Nephron progenitor cell (in vitro differentiated cells): ENCODE measurements at regions not wholly inside any gene's neighbourhood (a gene's known extent, or its start where the extent isn't known, plus 50 kb on each side); places are given as distances from the start of the nearest gene placed in this dataset.

Experiments used
- DNase-seq: peaks from one replicate; pipeline ENCODE4 v3.0.0; 2021
- H3K27ac Mint-ChIP-seq: 2 replicates; pipeline ENCODE4 v1.8.0; 2021; ENCODE audit warnings: mild to moderate bottlenecking, moderate library complexity, mixed read lengths
- H3K27me3 Mint-ChIP-seq: 2 replicates; pipeline ENCODE4 v1.8.0; 2021; ENCODE audit warnings: mild to moderate bottlenecking, low read depth, mixed read lengths; ENCODE audit not compliant: poor library complexity
- H3K36me3 Mint-ChIP-seq: 2 replicates; pipeline ENCODE4 v1.8.0; 2021; ENCODE audit warnings: low read depth, mixed read lengths
- H3K4me1 Mint-ChIP-seq: 2 replicates; pipeline ENCODE4 v1.8.0; 2021; ENCODE audit warnings: mixed read lengths
- H3K4me3 Mint-ChIP-seq: 2 replicates; pipeline ENCODE4 v1.8.0; 2021; ENCODE audit warnings: mild to moderate bottlenecking, moderate library complexity, mixed read lengths
- H3K9me3 Mint-ChIP-seq: 2 replicates; pipeline ENCODE4 v1.8.0; 2021; ENCODE audit warnings: mild to moderate bottlenecking, moderate library complexity, mixed read lengths
- TF ChIP-seq, protein P1 (sequence below): fragments of 200-600 bp; sonication (generic); IDR thresholded peaks from 2 replicates; pipeline ENCODE4 v1.5.0; 2021; ENCODE audit warnings: antibody characterized with exemption

DNA sequence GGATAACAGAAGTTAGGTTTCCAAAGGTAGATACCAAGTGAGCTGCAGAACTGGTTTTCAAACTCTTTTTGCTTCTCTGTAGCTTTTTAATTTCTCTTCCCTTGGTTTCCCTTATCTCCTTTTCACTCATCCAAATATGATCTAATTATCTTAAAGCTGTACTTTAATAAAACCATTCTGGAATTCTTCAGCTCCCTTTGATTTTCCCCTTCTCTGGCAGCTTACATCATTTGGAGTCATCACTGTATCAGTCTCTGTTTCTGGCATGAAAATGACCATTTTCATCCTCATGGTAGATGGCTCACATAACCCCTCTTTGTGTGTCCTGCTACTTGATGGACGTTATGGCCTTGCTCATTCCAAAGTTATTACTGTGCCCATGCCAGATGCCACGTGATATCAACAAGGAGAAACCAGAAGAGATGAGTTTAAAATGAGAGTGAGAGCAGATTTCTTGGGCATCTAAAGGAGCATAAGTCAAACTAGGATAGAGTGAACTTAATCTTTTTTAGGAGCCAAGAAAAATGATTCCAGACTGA lies 620.2 kb downstream of the QKI start:
- TF ChIP-seq, protein P1, sequence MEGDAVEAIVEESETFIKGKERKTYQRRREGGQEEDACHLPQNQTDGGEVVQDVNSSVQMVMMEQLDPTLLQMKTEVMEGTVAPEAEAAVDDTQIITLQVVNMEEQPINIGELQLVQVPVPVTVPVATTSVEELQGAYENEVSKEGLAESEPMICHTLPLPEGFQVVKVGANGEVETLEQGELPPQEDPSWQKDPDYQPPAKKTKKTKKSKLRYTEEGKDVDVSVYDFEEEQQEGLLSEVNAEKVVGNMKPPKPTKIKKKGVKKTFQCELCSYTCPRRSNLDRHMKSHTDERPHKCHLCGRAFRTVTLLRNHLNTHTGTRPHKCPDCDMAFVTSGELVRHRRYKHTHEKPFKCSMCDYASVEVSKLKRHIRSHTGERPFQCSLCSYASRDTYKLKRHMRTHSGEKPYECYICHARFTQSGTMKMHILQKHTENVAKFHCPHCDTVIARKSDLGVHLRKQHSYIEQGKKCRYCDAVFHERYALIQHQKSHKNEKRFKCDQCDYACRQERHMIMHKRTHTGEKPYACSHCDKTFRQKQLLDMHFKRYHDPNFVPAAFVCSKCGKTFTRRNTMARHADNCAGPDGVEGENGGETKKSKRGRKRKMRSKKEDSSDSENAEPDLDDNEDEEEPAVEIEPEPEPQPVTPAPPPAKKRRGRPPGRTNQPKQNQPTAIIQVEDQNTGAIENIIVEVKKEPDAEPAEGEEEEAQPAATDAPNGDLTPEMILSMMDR = no peak
- Mint-ChIP-seq H3K36me3 (no peaks in the 10 kb centered on the region), H3K27me3 (no peaks in the 10 kb centered on the region), H3K4me3 (no peak overlapping the region), H3K27ac (no peak overlapping the region), H3K9me3 (peaks cover 3% of the 10 kb centered on the region), H3K4me1 (peaks cover 7% of the 10 kb centered on the region)
- DNase-seq = no peak

DNA sequence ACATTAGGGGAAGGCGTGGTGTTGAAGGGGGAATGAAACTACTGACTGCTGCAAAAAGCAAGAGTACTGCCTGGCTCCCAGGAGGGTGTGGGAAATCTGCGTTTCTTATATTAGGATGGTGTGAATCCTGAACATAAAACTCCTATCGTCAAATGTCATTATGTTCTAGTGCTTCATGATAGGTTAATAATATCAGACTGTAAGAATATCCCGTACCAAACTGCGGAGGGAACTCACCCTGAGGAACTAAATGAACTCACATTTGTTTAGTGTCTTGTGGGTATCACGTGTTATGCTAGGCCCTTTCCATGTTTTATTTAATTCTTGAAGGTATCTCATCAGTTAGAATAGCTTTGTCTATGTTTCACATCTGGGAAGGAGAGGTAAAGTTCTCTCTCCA lies 610.7 kb downstream of the QKI start:
- H3K36me3 Mint-ChIP-seq = no peaks in the 10 kb centered on the region

DNA sequence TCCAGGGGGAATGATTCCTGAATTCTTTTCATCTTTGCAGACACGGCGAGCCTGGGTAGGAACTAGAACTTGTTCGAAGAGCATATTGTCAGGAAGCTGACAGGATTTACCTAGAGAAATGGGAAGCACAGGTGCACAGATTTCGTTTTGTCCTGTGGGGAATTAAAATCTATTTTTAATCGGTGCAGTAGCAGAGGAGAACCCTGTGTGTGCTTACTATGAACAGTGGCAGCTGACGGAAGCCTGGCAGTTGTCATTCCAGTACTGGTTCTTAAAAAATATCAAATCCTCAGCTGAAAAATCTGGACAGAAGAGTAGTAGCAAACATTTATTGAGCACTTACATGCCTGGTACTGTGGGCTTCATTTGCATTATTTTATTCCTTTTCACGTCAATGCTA lies 609.0 kb downstream of the QKI start:
- DNase-seq = no peak
- Mint-ChIP-seq H3K27ac (no peak overlapping the region), H3K4me3 (no peak overlapping the region), H3K27me3 (no peaks in the 10 kb centered on the region), H3K36me3 (no peaks in the 10 kb centered on the region), H3K4me1 (peaks cover 11% of the 10 kb centered on the region), H3K9me3 (no peaks in the 10 kb centered on the region)
- TF ChIP-seq, protein P1 = no peak

More for the DNA sequence above, 610.7 kb downstream of the QKI start:
- TF ChIP-seq, protein P1 = no peak
- Mint-ChIP-seq H3K9me3 (no peaks in the 10 kb centered on the region), H3K4me3 (no peak overlapping the region), H3K27ac (no peak overlapping the region), H3K27me3 (no peaks in the 10 kb centered on the region), H3K4me1 (peaks cover 11% of the 10 kb centered on the region)
- no peak for DNase-seq

DNA sequence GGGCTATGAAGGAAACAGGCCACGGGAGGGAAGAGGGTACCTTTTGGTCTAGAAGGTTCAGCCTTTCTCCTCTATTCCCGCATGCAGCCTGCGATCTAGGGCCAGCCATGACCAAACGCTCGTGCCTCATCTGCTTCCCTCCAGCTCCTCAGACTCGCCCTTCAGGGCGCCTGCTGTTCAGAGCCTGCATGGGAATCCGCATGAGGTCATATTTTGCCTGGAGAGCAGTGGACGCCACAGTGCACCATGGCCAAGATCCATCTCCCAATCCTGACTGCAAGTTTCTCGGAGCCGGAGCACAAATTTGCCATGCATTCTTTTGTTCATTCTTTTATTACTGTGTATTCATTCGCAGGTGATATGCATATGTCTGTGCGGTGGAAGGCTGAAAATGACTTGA lies 608.1 kb downstream of the QKI start:
- Mint-ChIP-seq H3K9me3 (no peaks in the 10 kb centered on the region), H3K27me3 (no peaks in the 10 kb centered on the region), H3K27ac (no peak overlapping the region), H3K4me1 (peaks cover 11% of the 10 kb centered on the region), H3K4me3 (no peak overlapping the region), H3K36me3 (no peaks in the 10 kb centered on the region)
- DNase-seq = no peak
- TF ChIP-seq, protein P1 = no peak

DNA sequence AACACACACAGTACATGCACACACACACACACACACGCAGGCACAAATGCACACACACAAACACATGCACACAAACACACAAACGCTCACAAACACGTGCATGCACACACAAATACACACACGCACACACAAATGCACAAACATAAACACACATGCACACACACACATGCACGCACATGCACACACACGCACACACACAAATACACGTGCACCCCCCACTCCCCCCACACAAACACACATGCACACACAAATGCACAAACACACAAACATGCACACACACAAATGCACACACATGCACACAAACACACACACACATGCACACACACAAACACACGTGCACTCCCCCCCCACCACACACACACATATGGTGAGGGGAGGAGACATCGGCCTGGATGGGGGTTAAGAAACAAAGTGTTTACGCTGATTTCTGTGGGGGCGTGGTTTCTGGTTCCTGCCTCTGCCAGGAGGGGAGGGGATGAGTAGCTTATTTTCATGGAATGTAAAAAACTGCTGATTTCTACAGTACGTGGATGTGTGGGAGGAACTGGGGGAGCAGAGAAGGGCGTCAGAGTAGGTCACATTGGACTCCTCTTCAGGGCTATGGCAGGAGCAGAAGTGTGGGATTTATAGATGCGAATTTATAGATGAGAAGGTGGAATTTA lies 607.2 kb downstream of the QKI start:
- TF ChIP-seq, protein P1 = no peak
- no peak for DNase-seq
- Mint-ChIP-seq H3K4me1 (peaks cover 14% of the 10 kb centered on the region), H3K36me3 (no peaks in the 10 kb centered on the region), H3K27ac (no peak overlapping the region), H3K9me3 (no peaks in the 10 kb centered on the region), H3K27me3 (peaks cover 2% of the 10 kb centered on the region), H3K4me3 (no peak overlapping the region)

DNA sequence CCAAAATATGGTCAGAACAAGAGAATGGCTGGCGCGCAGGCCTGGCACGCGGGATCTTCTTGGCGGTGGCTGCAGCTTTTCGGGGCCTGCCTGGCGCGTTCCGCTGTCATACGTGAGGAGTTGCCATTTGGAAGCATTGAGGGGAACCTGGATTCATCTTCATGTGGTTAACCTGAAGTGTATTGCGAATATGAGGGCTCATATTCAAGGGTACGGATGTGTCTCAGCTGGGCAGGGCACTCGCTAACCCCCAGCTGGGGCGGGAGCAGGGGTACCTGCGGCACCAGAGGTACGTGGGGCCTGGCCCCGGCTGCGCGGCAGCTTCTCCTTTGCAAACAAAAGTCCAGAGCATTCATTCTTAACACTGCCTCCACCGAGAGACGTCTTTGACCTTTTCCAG lies 605.6 kb downstream of the QKI start:
- DNase-seq = no peak
- Mint-ChIP-seq H3K36me3 (no peaks in the 10 kb centered on the region), H3K9me3 (no peaks in the 10 kb centered on the region), H3K27me3 (peaks cover 4% of the 10 kb centered on the region), H3K27ac (no peak overlapping the region), H3K4me3 (no peak overlapping the region), H3K4me1 (peaks cover 19% of the 10 kb centered on the region)
- TF ChIP-seq, protein P1 = no peak
